ENCODE measurements at regions not wholly inside any gene's neighbourhood (a gene's known extent, or its start where the extent isn't known, plus 50 kb on each side); places are given as distances from the start of the nearest gene placed in this dataset.
"Not testable (repeated sequence)": the region's sequence is repeated elsewhere in the genome, so short reads cannot be mapped to it uniquely, and the experiment has no call there.

DNA sequence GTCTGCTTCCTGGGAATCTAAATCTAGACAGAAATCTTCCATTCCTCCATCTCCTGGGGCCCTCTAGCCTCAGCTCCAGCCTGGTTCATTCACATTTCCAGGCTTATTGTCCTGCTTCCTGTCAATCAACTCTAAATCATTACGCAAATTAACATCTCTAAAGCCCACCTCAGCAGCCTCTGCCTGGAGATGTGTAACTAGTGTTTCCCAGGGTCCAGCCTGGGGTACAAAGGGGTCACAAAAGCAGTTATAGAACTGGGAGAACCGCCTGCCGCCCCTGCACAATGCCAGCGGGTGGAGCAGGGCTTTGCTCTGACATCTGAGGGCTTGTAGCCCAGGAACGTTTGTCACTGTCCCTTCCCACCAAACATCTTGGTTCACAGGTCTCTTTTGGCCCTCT, 373.5 kb downstream of the RRAGC start:
- ChIA-PET CTCF (ENCODE audit: unreplicated experiment) (no interaction called here), POLR2A (no interaction called here)
- Histone ChIP-seq H2AFZ (ENCODE audit: low read length) (no peak overlapping the region), H3K4me2 (ENCODE audit: low read length) (no peak overlapping the region), H3K36me3 (ENCODE audit: insufficient read depth, low read length) (no peaks in the 10 kb centered on the region), H4K20me1 (ENCODE audit: insufficient read depth, low read length) (no peaks in the 10 kb centered on the region), H3K79me2 (ENCODE audit: insufficient read depth, low read depth, low read length) (no peaks in the 10 kb centered on the region), H3K4me1 (ENCODE audit: insufficient read depth, low read length, poor library complexity, severe bottlenecking) (peaks cover 16% of the 10 kb centered on the region), H3K27ac (ENCODE audit: low read depth, low read length, poor library complexity, severe bottlenecking) (no peak overlapping the region), H3K9me3 (ENCODE audit: low read length) (no peaks in the 10 kb centered on the region), H3K4me3 (ENCODE audit: low read depth, low read length, poor library complexity, severe bottlenecking) (no peak overlapping the region), H3K9me2 (ENCODE audit: insufficient read depth, low read length) (no peaks in the 10 kb centered on the region)
- TF ChIP-seq EZH2phosphoT487 (IDR thresholded peaks at IDR 0.05; ENCODE audit: borderline replicate concordance, low read depth, low read length), result no peak
- TF ChIP-seq CTCF (conservative IDR thresholded peaks at IDR 0.05; ENCODE audit: low read length), result no peak
- intact Hi-C loops (cut with micrococcal nuclease; ENCODE audit: unreplicated experiment), result no loop called here
- no TSS peak for BruUV-seq (replicated peaks)
- no peak for DNase-seq (ENCODE audit: low spot score)

- ChIA-PET CTCF (ENCODE audit: unreplicated experiment) (interaction anchor here (1.0 kb wide), 1 partner anchor 8 kb away, joined by 3 read pairs; no protein-coding TSS in a partner anchor), POLR2A (interaction anchor here (0.6 kb wide), 2 partner anchors 20 to 419 kb away, joined by 3 to 5 read pairs; no protein-coding TSS in a partner anchor)
- TF ChIP-seq EZH2phosphoT487 (IDR thresholded peaks at IDR 0.05; ENCODE audit: borderline replicate concordance, low read depth, low read length) (no peak), CTCF (conservative IDR thresholded peaks at IDR 0.05; ENCODE audit: low read length) (no peak)
- Histone ChIP-seq H3K4me3 (ENCODE audit: low read depth, low read length, poor library complexity, severe bottlenecking) (no peak overlapping the region), H3K79me2 (ENCODE audit: insufficient read depth, low read depth, low read length) (no peaks in the 10 kb centered on the region), H3K9me2 (ENCODE audit: insufficient read depth, low read length) (no peaks in the 10 kb centered on the region), H4K20me1 (ENCODE audit: insufficient read depth, low read length) (no peaks in the 10 kb centered on the region), H3K36me3 (ENCODE audit: insufficient read depth, low read length) (no peaks in the 10 kb centered on the region; the same call in 1 of the 2 replicates), H3K27ac (ENCODE audit: low read depth, low read length, poor library complexity, severe bottlenecking) (no peak overlapping the region), H3K4me2 (ENCODE audit: low read length) (0 out of 2 replicates have a peak overlapping the region, but pooled peaks have one; percentile 21), H3K4me1 (ENCODE audit: insufficient read depth, low read length, poor library complexity, severe bottlenecking) (peaks cover 10% of the 10 kb centered on the region), H2AFZ (ENCODE audit: low read length) (peak overlapping the region; percentile 21; the same call in 1 of the 2 replicates), H3K9me3 (ENCODE audit: low read length) (peaks cover 8% of the 10 kb centered on the region)
- DNase-seq (ENCODE audit: low spot score), result peak; percentile 31
- intact Hi-C loops (cut with micrococcal nuclease; ENCODE audit: unreplicated experiment), result no loop called here
- BruUV-seq (replicated peaks), result no TSS peak
Measured at GRCh38 chr1:38481871-38482826, 377.4 kb downstream of the RRAGC start.

- intact Hi-C loops (cut with micrococcal nuclease; ENCODE audit: unreplicated experiment); H3K27ac ChIP-seq (ENCODE audit: low read depth, low read length, poor library complexity, severe bottlenecking); H3K4me3 ChIP-seq (ENCODE audit: low read depth, low read length, poor library complexity, severe bottlenecking); DNase-seq (ENCODE audit: low spot score); H4K20me1 ChIP-seq (ENCODE audit: insufficient read depth, low read length); H3K79me2 ChIP-seq (ENCODE audit: insufficient read depth, low read depth, low read length); H3K4me2 ChIP-seq (ENCODE audit: low read length); H3K9me2 ChIP-seq (ENCODE audit: insufficient read depth, low read length); CTCF ChIA-PET (ENCODE audit: unreplicated experiment); BruUV-seq (replicated peaks); POLR2A ChIA-PET; H2AFZ ChIP-seq (ENCODE audit: low read length); H3K36me3 ChIP-seq (ENCODE audit: insufficient read depth, low read length); H3K9me3 ChIP-seq (ENCODE audit: low read length): not testable (repeated sequence)
- H3K4me1 ChIP-seq (ENCODE audit: insufficient read depth, low read length, poor library complexity, severe bottlenecking), result peaks cover 35% of the 10 kb centered on the region
Measured at GRCh38 chr1:38479662-38480061, 379.9 kb downstream of the RRAGC start.
